Activated CD8-positive, alpha-beta T cell treated with anti-CD3 and anti-CD28 coated beads for 36 hours (primary cell): ENCODE measurements at regions not wholly inside any gene's neighbourhood (a gene's known extent, or its start where the extent isn't known, plus 50 kb on each side); places are given as distances from the start of the nearest gene placed in this dataset.
"Not testable (repeated sequence)": the region's sequence is repeated elsewhere in the genome, so short reads cannot be mapped to it uniquely, and the experiment has no call there.

ENCODE experiments used
- ATAC-seq: fragments of 200-7000 bp; cut with Tn5 transposase; one replicate; pipeline ENCODE4 v1.10.0; 2021; ENCODE audit warnings: mild to moderate bottlenecking, moderate library complexity
- CTCF ChIA-PET: fragments of 350-600 bp; sonication (Branson Sonifier 250); formaldehyde crosslinking; loops from one replicate; lab custom pipeline; 2021; ENCODE audit warnings: antibody characterized with exemption; lab: Charles Lee
- POLR2A ChIA-PET: fragments of 350-600 bp; sonication (Branson Sonifier 250); formaldehyde crosslinking; loops from one replicate; lab custom pipeline; 2021; ENCODE audit warnings: antibody characterized with exemption; lab: Charles Lee
- DNase-seq: peaks from one replicate; pipeline ENCODE4 v3.0.0-alpha.2; 2020
- H3K27ac Mint-ChIP-seq: one replicate; pipeline ENCODE4 v1.8.0; 2021; ENCODE audit warnings: mild to moderate bottlenecking, mixed read lengths
- H3K27me3 Mint-ChIP-seq: one replicate; pipeline ENCODE4 v1.8.0; 2021; ENCODE audit warnings: mixed read lengths
- H3K36me3 Mint-ChIP-seq: one replicate; pipeline ENCODE4 v1.8.0; 2021; ENCODE audit warnings: low read depth, mixed read lengths
- H3K4me1 Mint-ChIP-seq: one replicate; pipeline ENCODE4 v1.8.0; 2021; ENCODE audit warnings: low read depth, mixed read lengths
- H3K4me3 Mint-ChIP-seq: one replicate; pipeline ENCODE4 v1.8.0; 2021; ENCODE audit warnings: mild to moderate bottlenecking, moderate library complexity, mixed read lengths
- H3K9me3 Mint-ChIP-seq: one replicate; pipeline ENCODE4 v1.8.0; 2021; ENCODE audit warnings: mixed read lengths
- CTCF ChIP-seq: fragments of 200-600 bp; IDR thresholded peaks from one replicate; pipeline ENCODE4 v1.8.0; 2022; ENCODE audit warnings: antibody characterized with exemption, mild to moderate bottlenecking
- intact Hi-C: fragments of 100-400 bp; cut with micrococcal nuclease; formaldehyde crosslinking; loops from one replicate; pipeline ENCODE4 v1.10.0; 2022

- POLR2A ChIA-PET, result no interaction called here
- ATAC-seq (no peak), DNase-seq (no peak)
- intact Hi-C loops, result no loop called here
- H3K4me3 Mint-ChIP-seq, result no peak overlapping the region
- no peaks in the 10 kb centered on the region for H3K36me3 Mint-ChIP-seq
- H3K4me1 Mint-ChIP-seq, result no peaks in the 10 kb centered on the region
- peaks cover 2% of the 10 kb centered on the region for H3K9me3 Mint-ChIP-seq
- CTCF ChIA-PET, result no interaction called here
- no peak for TF ChIP-seq CTCF
- no peaks in the 10 kb centered on the region for H3K27me3 Mint-ChIP-seq
- H3K27ac Mint-ChIP-seq, result no peak overlapping the region
These were observed 381.9 kb upstream of the ZNF462 start for GRCh38 chr9:106481013-106481609.

- Mint-ChIP-seq H3K4me1 (no peaks in the 10 kb centered on the region), H3K4me3 (no peak overlapping the region), H3K27ac (no peak overlapping the region), H3K9me3 (peaks cover 6% of the 10 kb centered on the region), H3K36me3 (no peaks in the 10 kb centered on the region), H3K27me3 (no peaks in the 10 kb centered on the region)
- ATAC-seq, result no peak
- no peak for TF ChIP-seq CTCF
- ChIA-PET CTCF (no interaction called here), POLR2A (no interaction called here)
- intact Hi-C loops, result no loop called here
- no peak for DNase-seq
These were observed 380.2 kb upstream of the ZNF462 start for GRCh38 chr9:106482733-106483132.

- ATAC-seq (no peak), DNase-seq (no peak)
- ChIA-PET POLR2A (no interaction called here), CTCF (no interaction called here)
- H3K27ac Mint-ChIP-seq, result no peak overlapping the region
- TF ChIP-seq CTCF, result no peak
- intact Hi-C loops, result no loop called here
- no peaks in the 10 kb centered on the region for H3K4me1 Mint-ChIP-seq
- H3K4me3 Mint-ChIP-seq, result no peak overlapping the region
- no peaks in the 10 kb centered on the region for H3K27me3 Mint-ChIP-seq
- H3K9me3 Mint-ChIP-seq, result peaks cover 15% of the 10 kb centered on the region
- no peaks in the 10 kb centered on the region for H3K36me3 Mint-ChIP-seq
These were observed 376.3 kb upstream of the ZNF462 start for GRCh38 chr9:106486685-106487084.

- ATAC-seq (no peak), DNase-seq (no peak)
- POLR2A ChIA-PET, result no interaction called here
- H3K4me1 Mint-ChIP-seq, result no peaks in the 10 kb centered on the region
- intact Hi-C loops, result no loop called here
- H3K27me3 Mint-ChIP-seq, result no peaks in the 10 kb centered on the region
- CTCF ChIA-PET, result no interaction called here
- peaks cover 15% of the 10 kb centered on the region for H3K9me3 Mint-ChIP-seq
- no peak for TF ChIP-seq CTCF
- no peak overlapping the region for H3K4me3 Mint-ChIP-seq
- H3K27ac Mint-ChIP-seq, result no peak overlapping the region
- H3K36me3 Mint-ChIP-seq, result no peaks in the 10 kb centered on the region
These were observed 375.7 kb upstream of the ZNF462 start for GRCh38 chr9:106487266-106487665.

GRCh38 chr9:106492126-106492525, 370.8 kb upstream of the ZNF462 start:
- H3K4me3 Mint-ChIP-seq, CTCF ChIA-PET, DNase-seq, POLR2A ChIA-PET, H3K36me3 Mint-ChIP-seq, H3K27me3 Mint-ChIP-seq, intact Hi-C loops, H3K4me1 Mint-ChIP-seq, ATAC-seq, H3K27ac Mint-ChIP-seq: not testable (repeated sequence)
- peaks cover 12% of the 10 kb centered on the region for H3K9me3 Mint-ChIP-seq

- Mint-ChIP-seq H3K9me3 (peaks cover 10% of the 10 kb centered on the region), H3K36me3 (no peaks in the 10 kb centered on the region), H3K4me1 (no peaks in the 10 kb centered on the region), H3K4me3 (no peak overlapping the region), H3K27me3 (no peaks in the 10 kb centered on the region), H3K27ac (no peak overlapping the region)
- CTCF ChIA-PET, result no interaction called here
- POLR2A ChIA-PET, result no interaction called here
- no peak for ATAC-seq
- no peak for TF ChIP-seq CTCF
- intact Hi-C loops, result no loop called here
- no peak for DNase-seq
These were observed 362.8 kb upstream of the ZNF462 start for GRCh38 chr9:106500171-106500570.

GRCh38 chr9:106501210-106501609, 361.8 kb upstream of the ZNF462 start:
- intact Hi-C loops, H3K27me3 Mint-ChIP-seq, H3K4me3 Mint-ChIP-seq, CTCF ChIA-PET, H3K36me3 Mint-ChIP-seq, H3K4me1 Mint-ChIP-seq, H3K9me3 Mint-ChIP-seq, ATAC-seq, H3K27ac Mint-ChIP-seq, POLR2A ChIA-PET, DNase-seq: not testable (repeated sequence)
